HG02885 (cell line): ENCODE measurements at regions not wholly inside any gene's neighbourhood (a gene's known extent, or its start where the extent isn't known, plus 50 kb on each side); places are given as distances from the start of the nearest gene placed in this dataset.

Experiments used
- ATAC-seq: cut with Tn5 transposase; IDR thresholded peaks from one replicate; pipeline ENCODE4 v1.9.1; 2021; ENCODE audit warnings: mild to moderate bottlenecking; ENCODE audit not compliant: unreplicated experiment, poor library complexity

DNA sequence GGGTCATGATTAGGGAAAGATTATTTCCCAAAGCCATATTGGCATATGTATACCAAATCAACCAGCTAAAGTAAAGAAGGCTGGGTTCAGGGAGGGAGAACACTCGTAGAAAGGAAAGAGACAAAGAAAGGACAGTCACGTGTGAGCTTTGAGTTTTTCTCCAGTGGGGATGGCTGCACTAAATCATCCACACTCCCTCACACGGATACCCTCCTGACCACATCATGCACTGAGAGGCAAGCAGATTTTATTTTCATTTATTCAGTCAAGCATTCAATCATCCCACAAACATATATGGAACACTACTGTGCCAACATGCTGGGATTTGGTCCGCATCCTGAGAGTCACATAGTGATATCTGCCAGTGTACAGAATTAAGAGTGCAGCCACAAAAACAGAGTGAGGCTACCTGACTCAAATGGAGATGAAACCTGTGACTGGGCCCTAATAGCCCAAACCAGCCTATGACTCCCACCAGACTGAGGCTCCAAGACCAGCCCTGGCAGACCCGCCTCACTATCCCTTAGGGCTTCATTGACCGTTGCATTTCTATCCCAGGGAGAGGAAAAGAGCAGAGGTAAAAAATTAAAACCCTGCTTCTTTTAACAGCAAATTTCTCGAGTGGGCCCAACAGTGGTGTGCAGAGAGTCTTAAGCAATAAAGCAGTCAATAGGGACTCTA lies 155.9 kb downstream of the BARHL2 start:
- no peak for ATAC-seq

DNA sequence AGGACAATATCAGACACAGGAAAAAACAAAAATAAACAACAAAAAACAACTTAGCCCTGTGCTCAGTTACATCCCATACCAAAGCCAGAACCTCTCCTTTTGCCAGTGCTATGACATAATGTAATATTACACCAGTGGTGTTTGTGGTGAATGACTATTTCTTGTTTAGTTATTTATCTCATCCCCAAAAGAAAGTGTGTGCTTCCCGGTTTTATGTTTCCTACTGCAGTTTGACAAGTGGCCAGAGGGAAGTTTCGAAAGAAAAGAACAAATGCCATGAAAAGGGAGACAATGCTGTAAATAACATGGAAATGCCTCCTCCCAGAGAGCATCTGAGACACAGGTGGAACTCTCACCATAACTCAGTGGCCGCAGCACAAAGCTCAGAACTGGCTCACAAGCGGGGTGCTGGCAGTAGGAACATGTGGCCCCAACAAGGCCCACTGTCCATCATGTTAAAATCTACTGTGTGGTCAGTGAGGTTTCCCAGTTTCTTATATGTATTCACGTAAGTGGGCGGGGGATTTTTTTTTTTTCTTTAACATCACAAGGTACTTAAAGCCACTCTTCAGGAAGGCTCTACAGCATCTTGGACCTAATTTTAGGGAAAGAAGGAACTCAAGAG lies 158.2 kb downstream of the BARHL2 start:
- ATAC-seq, result peak; percentile 73

DNA sequence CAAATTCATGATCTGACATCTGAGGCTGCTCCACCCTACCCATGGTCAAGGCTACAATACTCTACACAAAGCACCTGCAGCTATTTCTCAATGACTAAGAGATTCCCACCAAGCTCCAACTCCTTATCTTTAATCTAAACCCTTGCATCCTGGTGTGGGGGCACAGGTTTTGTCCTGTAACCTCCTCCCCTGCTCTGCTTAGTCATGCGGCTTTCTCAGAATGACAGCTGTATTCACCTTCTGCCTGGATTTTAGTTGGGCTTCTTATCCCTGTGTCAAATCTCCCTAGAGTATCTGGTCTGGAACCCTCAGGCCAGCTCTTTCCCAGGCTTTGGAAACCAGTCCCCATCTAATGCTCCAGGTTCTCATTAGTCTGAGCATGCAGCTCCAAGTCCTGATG lies 159.0 kb downstream of the BARHL2 start:
- no peak for ATAC-seq

DNA sequence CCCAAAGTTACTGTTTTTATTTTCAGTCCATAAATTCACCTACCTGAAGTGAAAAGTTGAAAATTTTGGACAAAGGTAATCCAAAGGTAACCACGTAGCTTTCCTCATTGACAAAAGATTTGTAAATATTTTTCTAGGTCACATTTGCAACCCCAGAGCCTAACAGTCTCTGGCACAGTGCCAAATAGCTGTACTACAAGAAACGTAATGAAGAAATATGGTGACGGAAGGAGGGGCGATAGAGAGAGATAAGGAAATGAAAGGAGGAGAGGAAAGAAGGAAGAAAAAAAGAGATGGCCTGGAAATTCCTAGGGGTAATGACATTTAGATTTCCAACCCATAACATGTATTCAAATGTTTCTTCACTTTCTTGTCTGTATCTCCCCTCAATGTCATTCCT lies 159.4 kb downstream of the BARHL2 start:
- no peak for ATAC-seq

DNA sequence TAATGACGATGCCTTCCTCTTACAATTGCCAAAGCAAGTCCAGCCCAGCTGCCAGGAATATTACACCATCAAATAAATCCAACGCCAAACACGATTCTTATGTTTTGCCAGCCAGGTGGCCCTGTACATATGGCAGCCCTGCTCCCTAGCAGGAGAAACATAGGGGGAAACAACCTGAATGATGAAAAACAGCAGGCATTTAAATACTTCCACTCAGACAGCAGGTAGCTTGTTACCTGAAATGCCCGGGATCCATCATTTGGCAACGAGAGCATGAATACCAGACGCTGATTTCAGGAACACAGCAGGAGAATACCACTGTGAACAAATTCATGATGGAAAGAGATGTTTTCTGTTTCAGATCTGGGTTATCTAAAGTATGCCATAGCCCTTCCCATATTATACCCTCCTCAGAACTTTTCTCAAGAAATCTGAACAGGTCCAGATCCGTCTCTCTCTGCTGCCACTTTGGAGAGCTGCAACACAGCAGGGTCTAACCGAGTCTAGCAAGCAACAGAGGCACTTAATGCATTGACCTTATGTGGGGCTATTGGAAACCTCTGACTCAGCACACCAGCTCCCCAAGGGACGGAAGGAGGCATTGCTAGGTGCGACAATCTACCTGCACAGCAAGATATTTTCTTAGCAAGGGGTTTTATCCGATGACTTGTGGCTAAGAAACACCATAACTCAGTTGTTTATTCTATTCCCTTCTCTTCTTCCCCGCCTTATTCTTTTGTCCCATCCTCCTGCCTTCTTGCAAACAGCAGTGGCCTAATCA lies 166.3 kb downstream of the BARHL2 start:
- no peak for ATAC-seq

DNA sequence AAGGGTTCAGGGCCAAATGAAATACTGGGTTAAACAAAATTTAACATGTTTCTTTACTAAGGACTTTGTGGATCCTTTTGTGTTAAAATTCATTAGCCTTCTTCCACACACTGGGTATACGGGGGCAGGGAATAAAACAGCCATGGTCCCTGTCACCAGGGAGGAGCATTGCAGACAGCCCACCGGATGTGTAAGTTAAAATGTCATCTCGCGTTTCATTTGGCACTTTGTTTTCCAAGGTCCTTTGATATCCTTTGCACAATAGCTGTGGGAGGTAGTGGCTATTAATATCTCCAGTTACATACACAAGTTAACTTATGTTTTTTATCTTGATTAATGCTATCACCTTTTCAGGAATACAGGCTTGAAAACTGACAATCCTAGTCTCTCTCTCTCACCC lies 172.7 kb downstream of the BARHL2 start:
- no peak for ATAC-seq

DNA sequence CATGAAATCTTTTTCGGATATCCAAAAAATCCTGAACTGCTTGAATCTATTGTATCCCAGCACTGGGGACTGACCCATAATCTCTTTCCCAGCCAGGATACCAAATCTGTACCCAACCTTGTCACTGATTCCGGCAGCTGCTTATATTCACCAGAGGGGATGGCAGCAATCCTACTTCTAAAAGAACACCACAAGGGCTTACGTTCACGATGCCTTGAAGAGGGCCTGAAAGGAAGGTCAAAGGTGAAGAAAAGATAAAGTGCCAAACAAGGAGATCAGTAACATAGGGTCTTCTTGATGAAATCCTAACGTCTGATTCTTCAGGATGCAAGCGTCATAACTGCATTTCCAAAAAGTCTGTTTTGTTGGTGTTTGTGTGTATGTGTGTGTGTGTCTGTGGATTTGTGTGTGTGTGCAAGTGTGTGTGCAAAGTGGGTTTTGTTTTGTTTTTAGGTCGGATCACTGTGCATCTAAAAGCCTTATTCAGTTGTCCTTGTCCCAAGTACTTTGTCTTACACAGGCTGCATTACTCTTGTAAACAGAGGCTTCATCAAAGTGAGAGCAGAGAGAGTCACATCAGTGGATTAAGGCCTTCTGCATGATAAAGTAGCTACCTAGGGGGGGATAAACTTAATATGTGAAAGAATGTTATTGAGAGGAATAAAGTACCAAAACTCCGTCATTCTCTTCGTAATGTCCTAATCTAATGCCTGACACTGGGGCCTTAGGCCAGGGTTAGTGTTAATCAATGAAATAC lies 179.3 kb downstream of the BARHL2 start:
- ATAC-seq, result no peak

DNA sequence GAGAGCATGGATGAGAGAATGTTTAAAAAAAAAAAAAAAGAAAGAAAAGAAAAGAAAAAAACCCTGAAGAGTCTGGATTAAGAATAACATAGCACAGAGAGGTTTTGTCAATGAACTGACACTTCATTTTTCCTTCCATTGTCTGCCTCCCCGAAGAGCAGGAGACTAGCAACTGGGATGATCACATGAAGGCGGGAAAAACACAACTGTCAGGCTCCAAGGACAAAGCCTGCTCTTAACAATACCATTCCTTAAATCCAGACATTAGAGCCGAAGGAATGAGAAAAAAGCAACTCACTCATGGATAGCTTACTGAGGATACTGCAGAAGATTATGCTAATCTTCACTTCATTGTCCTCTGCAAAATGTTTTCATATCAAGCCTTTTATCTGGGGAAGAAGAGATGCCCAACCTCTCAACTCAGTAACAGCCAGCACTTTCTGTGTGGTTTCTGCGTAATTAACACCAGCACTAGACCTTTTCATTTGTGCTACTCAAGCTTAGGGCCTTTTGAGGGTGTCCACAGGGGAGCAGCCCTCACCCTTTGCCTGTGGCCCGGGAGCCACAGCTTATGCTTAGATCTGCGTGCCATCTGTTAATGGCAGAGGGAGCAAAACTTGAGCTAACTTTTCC lies 182.3 kb downstream of the BARHL2 start:
- ATAC-seq, result no peak

DNA sequence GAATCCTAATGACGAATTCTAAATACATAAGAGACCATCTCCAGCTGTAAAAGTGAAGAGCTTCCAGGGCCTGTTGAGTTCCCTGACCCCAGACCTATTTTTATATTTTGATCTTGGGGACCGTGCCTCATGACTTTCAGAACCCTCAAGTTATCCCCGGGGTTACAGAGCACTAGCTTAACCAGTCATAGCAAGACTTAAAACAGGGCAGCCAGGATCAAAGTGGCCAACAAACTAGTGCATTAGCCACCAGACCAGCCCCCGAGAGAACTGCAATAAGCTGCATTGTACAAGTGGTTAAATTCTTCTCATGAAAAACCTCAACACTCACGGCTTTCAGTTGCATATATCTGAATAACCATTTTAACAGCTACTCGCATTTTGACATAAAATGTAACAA lies 183.0 kb downstream of the BARHL2 start:
- ATAC-seq, result peak; percentile 63

DNA sequence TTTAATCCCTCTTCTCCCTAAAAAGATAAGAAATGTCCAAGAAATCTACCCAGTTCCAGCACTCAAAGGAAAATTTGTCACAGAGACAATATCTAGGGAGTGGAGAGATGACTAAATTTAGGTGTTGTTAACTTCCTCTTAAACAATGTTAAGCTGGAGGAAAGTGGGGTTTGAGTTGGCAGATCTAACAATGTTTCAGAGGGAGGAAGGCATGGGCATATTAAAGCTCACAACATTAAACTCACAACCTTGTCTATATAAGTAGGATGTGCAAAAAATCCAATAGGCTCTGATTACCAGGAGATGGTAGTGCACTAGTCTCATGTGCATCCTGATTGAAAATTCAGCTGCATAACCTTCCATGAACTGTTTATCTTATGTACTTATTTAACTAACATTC lies 190.1 kb downstream of the BARHL2 start:
- no peak for ATAC-seq

DNA sequence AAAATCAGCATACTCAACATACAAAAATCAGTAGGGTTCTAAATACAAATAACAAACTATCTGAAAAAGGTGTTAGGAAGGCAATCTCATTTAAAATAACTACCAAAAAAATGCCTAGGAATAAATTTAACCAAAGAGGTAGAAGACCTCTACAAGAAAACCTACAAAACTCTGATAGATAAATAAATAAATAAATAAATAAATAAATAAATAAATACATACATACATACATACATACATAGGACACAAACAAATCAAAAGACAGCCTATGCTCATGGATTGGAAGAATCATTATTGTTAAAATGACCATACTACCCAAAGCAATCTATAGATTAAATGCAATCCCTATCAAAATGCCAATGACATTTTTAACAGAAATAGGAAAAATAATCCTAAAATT lies 194.7 kb downstream of the BARHL2 start:
- no peak for ATAC-seq

DNA sequence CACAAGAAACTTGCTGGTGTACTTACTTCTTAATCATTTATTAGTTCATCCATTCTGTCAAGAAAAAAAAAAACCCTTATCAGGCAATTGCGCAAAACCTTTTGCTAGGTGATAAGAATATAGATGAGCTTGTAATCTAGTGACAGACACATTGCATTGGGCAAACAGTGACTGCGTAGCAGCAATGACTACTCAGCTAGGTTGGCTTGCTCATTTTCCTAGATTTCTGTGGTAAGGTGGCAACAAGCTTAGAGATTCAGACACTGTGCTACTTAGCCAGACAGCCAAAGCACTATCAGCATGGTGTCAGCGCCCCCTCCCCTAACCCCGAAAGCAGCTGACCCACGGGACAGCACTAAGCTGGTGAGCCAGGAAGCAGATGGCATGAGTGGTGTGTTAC lies 203.1 kb downstream of the BARHL2 start:
- ATAC-seq, result no peak

DNA sequence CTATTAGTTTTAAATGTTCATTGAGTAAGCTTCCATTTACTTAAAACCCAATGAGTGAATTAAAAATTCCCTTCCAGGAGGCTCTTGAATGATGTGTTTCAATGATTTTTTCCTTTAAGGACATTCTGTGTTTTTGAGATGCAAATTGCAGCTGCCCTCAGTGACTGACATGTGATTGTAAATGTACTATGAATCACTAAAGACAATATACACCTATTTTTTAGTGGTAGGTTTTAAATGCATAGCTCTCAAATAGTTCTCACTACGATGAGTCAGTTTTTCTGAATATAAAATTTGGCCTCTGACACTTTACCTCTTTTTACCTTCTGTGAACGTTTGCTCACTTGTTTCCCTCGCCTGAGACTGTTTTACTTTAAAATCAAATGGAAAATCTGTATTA lies 204.7 kb downstream of the BARHL2 start:
- no peak for ATAC-seq

DNA sequence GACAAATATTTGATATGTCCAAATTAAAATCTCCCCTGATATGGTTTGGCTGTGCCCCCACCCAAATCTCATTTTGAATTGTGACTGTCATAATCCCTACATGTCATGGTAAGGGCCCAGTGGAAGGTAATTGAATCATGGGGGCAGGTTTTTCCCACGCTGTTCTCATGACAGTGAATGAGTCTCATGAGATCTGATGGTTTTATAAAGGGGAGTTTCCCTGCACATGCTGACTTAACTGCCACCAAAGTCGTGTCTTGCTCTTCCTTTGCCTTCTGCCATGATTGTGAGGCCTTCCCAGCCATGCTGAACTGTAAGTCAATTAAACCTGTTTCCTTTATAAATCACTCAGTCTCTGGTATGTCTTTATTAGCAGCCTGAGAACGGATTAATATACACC lies 207.0 kb downstream of the BARHL2 start:
- ATAC-seq, result no peak

DNA sequence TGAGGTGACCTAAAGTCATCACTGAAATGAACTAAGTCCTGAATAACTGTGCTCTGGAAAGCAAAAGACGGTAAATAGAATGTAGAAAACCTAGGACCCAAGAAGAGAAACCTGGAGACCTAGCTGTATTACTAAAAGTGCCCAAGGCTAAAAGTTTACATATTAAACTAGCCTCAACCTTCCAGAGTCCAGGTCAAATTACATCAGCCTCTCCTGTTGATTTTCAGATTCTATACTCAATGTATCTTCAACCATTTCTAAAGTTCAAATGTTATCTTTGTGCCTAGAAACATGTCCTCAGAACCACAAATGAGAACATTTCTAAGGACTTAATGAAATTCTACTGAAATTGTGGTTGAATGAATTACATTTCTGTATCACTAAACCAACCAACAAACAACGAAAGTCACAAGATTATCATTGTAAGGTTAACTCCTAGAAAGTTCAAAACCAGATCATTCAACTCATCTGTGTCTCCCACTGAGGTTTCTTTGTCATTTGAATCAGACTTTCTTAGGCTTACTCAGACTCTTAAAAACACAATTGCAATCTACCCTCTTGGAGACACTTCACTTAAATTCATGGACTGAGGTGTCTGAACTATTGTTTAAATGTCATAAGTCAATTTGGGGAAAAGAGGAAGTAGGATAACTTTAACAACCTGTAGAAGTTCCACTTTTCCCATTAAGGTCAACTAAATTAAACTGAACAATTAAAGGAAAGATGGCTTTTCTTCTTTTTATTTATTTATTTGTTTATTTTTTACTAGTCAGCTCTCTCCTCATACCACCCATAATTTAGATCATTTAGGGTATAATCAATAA lies 207.7 kb downstream of the BARHL2 start:
- peak; percentile 62 for ATAC-seq

DNA sequence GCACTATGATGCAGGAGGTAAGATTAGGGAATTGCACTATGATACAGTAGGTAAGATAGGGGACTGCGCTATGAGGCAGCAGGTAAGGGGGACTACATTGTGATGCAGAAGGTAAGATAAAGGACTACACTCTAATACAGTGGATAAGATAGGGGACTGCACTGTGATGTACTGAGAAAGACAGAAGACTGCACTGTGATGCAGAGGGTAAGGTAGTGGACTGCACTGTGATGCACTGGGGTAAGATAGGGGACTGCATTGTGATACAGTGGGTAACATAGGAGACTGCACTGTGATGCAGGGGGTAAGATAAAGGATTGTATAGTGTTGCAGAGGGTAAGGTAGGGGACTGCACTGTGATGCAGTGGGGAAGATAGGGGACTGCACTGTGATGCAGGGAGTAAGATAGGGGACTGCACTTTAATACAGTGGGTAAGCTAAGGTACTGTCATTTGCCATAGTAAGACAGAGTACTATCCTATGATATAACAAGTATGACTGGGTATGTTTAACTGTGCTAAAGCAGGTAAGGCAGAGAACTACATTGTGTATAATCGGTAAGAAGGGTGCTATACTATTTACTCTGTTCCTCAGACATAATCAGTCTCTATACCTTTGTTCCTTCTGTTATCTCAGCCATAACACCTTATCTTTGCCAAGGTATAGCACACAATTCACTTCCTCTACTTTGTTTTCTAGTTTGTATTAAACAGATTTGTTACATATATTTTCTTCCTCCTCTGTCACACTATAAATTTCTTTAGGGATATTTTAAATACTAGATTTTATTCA lies 208.5 kb downstream of the BARHL2 start:
- ATAC-seq, result no peak

DNA sequence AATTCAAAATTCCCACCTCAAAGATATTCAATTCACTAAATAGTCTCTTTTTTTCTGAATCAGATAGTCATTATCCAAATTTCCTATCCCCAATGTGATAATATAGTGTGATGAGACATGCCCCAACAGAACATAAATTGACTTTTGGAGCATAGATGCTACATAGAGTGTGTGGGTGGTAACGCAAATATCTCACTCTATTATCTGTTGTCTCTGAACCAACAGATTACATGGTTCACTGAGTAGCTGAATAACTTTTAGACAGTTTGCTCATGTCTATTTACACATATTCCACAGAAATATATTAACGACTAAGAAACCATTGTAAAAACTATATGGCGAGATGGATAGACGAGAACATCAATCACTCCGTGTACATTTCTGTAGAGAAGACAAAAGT lies 209.9 kb downstream of the BARHL2 start:
- no peak for ATAC-seq

DNA sequence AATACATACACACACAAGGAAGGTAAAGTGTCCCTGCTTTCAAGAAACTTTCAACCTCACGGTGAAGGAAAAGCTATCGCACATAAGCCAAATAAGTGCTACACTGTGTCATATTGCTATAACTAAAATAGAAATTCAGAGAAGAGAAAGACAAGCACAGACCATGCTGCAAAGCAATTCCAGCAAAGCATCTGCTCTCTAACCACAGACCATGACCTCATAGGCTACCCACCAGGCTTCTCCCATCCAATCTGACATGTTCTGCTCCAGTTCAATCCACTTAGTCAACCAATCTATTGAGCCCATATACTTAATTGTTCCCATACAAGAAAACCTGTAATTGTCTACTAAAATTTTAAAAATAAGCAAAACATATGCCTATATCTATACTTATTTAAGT lies 211.3 kb downstream of the BARHL2 start:
- no peak for ATAC-seq

DNA sequence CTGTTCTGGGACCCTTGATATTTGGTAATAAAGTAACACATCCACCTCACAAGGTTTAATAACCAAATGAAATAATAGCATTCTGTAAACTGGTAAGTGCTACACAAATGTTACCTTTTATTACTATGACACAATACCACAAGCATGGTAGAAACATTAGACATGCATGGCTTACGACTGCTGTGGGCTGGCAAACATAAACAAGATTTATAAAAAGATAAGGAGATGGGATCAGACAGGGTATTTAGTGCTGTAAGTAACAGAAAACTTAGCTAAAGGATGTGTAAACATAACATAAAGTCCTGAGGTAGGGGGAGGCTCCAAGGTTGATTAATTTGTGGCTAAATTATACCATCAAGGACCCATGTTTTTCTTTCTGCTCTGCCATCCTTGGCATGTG lies 212.6 kb downstream of the BARHL2 start:
- ATAC-seq, result no peak
